ES-I3 (cell line): ENCODE measurements at regions not wholly inside any gene's neighbourhood (a gene's known extent, or its start where the extent isn't known, plus 50 kb on each side); places are given as distances from the start of the nearest gene placed in this dataset.
"Not testable (repeated sequence)": the region's sequence is repeated elsewhere in the genome, so short reads cannot be mapped to it uniquely, and the experiment has no call there.

Experiments
- H3K36me3 ChIP-seq: 2 replicates; pipeline ENCODE4 v1.6.1; 2013; ENCODE audit warnings: mild to moderate bottlenecking, low read length, control low read depth, moderate library complexity; ENCODE audit not compliant: insufficient read depth
- H3K4me1 ChIP-seq: 2 replicates; pipeline ENCODE4 v1.6.1; 2013; ENCODE audit warnings: mild to moderate bottlenecking, control low read depth, low read length; ENCODE audit not compliant: insufficient read depth
- H3K9ac ChIP-seq: 2 replicates; pipeline ENCODE4 v1.6.1; 2013; ENCODE audit warnings: low read depth, mild to moderate bottlenecking, low read length, moderate library complexity
- H3K9me3 ChIP-seq: 2 replicates; pipeline ENCODE4 v1.6.1; 2013; ENCODE audit warnings: mild to moderate bottlenecking, low read length, moderate library complexity; ENCODE audit not compliant: control insufficient read depth, insufficient read depth

GRCh38 chr10:81314471-81314870 lies 560.5 kb upstream of the NRG3 start:
- H3K4me1 ChIP-seq: no peaks in the 10 kb centered on the region
- H3K9me3 ChIP-seq: no peaks in the 10 kb centered on the region
- H3K9ac ChIP-seq: no peak overlapping the region
- H3K36me3 ChIP-seq: no peaks in the 10 kb centered on the region

GRCh38 chr10:81315026-81315425 lies 560.0 kb upstream of the NRG3 start:
- Histone ChIP-seq H3K9ac (no peak overlapping the region), H3K4me1 (no peaks in the 10 kb centered on the region), H3K9me3 (no peaks in the 10 kb centered on the region), H3K36me3 (no peaks in the 10 kb centered on the region)

- no peaks in the 10 kb centered on the region; the same call in 1 of the 2 replicates for H3K9me3 ChIP-seq
- no peaks in the 10 kb centered on the region for H3K36me3 ChIP-seq
- no peaks in the 10 kb centered on the region for H3K4me1 ChIP-seq
- H3K9ac ChIP-seq: no peak overlapping the region
Measured at GRCh38 chr10:81348003-81348402, 527.0 kb upstream of the NRG3 start.

GRCh38 chr10:81367132-81367531 lies 507.9 kb upstream of the NRG3 start:
- Histone ChIP-seq H3K9me3 (no peaks in the 10 kb centered on the region), H3K36me3 (no peaks in the 10 kb centered on the region), H3K9ac (no peak overlapping the region), H3K4me1 (no peaks in the 10 kb centered on the region)

- Histone ChIP-seq H3K36me3 (no peaks in the 10 kb centered on the region), H3K9me3 (no peaks in the 10 kb centered on the region), H3K9ac (no peak overlapping the region), H3K4me1 (no peaks in the 10 kb centered on the region)
Measured at GRCh38 chr10:81386817-81387216, 488.2 kb upstream of the NRG3 start.

GRCh38 chr10:81403451-81403850 lies 471.5 kb upstream of the NRG3 start:
- Histone ChIP-seq H3K9me3 (no peaks in the 10 kb centered on the region), H3K9ac (no peak overlapping the region), H3K36me3 (no peaks in the 10 kb centered on the region), H3K4me1 (no peaks in the 10 kb centered on the region)

GRCh38 chr10:81405399-81405798 lies 469.6 kb upstream of the NRG3 start:
- H3K9me3 ChIP-seq: no peaks in the 10 kb centered on the region
- no peak overlapping the region for H3K9ac ChIP-seq
- no peaks in the 10 kb centered on the region for H3K36me3 ChIP-seq
- H3K4me1 ChIP-seq: no peaks in the 10 kb centered on the region

GRCh38 chr10:81414038-81414437 lies 461.0 kb upstream of the NRG3 start:
- no peaks in the 10 kb centered on the region for H3K9me3 ChIP-seq
- no peaks in the 10 kb centered on the region for H3K4me1 ChIP-seq
- H3K36me3 ChIP-seq: no peaks in the 10 kb centered on the region
- no peak overlapping the region for H3K9ac ChIP-seq

GRCh38 chr10:81426722-81427121 lies 448.3 kb upstream of the NRG3 start:
- Histone ChIP-seq H3K9me3 (no peaks in the 10 kb centered on the region; the same call in 1 of the 2 replicates), H3K4me1 (no peaks in the 10 kb centered on the region), H3K36me3 (no peaks in the 10 kb centered on the region), H3K9ac (no peak overlapping the region)

GRCh38 chr10:81428456-81429134 lies 446.4 kb upstream of the NRG3 start:
- no peak overlapping the region for H3K9ac ChIP-seq
- no peaks in the 10 kb centered on the region for H3K36me3 ChIP-seq
- H3K9me3 ChIP-seq: no peaks in the 10 kb centered on the region; the same call in 1 of the 2 replicates
- no peaks in the 10 kb centered on the region for H3K4me1 ChIP-seq

- no peak overlapping the region for H3K9ac ChIP-seq
- H3K9me3 ChIP-seq: no peaks in the 10 kb centered on the region
- no peaks in the 10 kb centered on the region for H3K4me1 ChIP-seq
- H3K36me3 ChIP-seq: no peaks in the 10 kb centered on the region
Measured at GRCh38 chr10:81439445-81439844, 435.5 kb upstream of the NRG3 start.

GRCh38 chr10:81441624-81442023 lies 433.4 kb upstream of the NRG3 start:
- H3K9ac ChIP-seq, H3K9me3 ChIP-seq, H3K36me3 ChIP-seq, H3K4me1 ChIP-seq: not testable (repeated sequence)

GRCh38 chr10:81444242-81444929 lies 430.6 kb upstream of the NRG3 start:
- Histone ChIP-seq H3K9me3 (no peaks in the 10 kb centered on the region), H3K4me1 (no peaks in the 10 kb centered on the region), H3K9ac (no peak overlapping the region), H3K36me3 (no peaks in the 10 kb centered on the region)

- Histone ChIP-seq H3K9ac (no peak overlapping the region), H3K9me3 (no peaks in the 10 kb centered on the region), H3K36me3 (no peaks in the 10 kb centered on the region; the same call in 1 of the 2 replicates), H3K4me1 (no peaks in the 10 kb centered on the region)
Measured at GRCh38 chr10:81450651-81451050, 424.3 kb upstream of the NRG3 start.

GRCh38 chr10:81472927-81473470 lies 402.0 kb upstream of the NRG3 start:
- no peaks in the 10 kb centered on the region for H3K36me3 ChIP-seq
- no peak overlapping the region for H3K9ac ChIP-seq
- H3K4me1 ChIP-seq: no peaks in the 10 kb centered on the region
- no peaks in the 10 kb centered on the region; the same call in none of the 2 replicates for H3K9me3 ChIP-seq
